Renal cortex interstitium (tissue), 11 donors: ENCODE measurements at regions not wholly inside any gene's neighbourhood (a gene's known extent, or its start where the extent isn't known, plus 50 kb on each side); places are given as distances from the start of the nearest gene placed in this dataset.

Experiments used
- DNase-seq, 11 donors: peaks; one replicate each; pipeline ENCODE4 v3.0.0-alpha.2; 2013; ENCODE audit warnings: low read depth in 9 of 11, low spot score in 4 of 11; ENCODE audit errors: extremely low read depth in 1 of 11

DNA sequence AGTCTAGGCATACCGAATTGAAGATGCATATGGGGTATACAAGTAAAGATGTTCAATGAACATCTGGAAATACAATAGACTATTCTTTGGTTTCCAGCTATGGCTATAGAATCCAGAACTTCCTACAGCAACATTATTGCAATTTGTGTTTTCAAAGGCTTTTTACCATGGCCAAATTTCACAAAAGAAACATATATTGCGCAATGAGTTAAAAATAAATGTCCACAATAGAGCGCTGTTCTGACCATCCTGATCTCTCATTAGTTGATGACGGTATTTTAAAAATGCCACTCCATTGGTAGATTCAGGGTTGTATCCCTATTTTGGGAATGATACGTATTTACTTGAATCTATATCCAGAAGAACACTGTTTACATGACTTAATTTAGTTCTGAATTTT, 139.2 kb downstream of the LINC00632 start:
- DNase-seq = no peak

- no peak for DNase-seq
These were observed 141.7 kb upstream of the SPANXB1 start for GRCh38 chrX:140860718-140861117.

- no peak for DNase-seq
These were observed 135.9 kb upstream of the SPANXB1 start for GRCh38 chrX:140866446-140866845.

- no peak for DNase-seq
These were observed 89.8 kb upstream of the SPANXB1 start for GRCh38 chrX:140912606-140913005.

DNA sequence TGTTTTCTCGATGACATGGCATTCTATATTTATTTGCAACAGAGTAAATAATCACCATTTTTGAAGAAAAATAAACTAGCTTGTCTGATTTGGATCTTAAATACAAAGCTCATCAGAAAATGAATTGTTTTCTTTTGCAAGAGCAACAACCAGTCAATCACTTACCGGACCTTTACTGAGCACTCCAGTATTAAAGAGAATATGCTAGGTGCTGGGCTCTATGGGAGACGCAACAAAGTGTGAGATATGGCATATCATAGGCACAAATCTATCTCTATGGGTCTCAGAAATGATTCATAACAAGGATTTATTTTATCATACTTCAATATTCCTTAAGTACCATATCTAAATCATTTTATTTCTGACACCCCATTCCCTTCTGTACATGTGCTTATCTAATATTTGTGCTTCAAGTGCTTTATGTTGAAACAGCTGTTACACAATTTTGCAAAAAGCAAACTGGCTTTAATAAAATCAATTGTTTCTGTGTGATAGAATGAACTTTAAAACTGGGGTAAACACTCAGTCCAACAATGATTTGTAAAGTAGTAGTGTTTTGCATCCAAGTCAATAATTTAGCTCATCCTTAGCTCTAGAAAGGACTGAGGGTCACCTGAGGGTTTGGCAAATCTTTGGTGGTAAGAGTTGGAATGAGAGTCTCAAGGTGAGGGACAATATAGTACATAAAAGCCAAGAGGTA, 88.4 kb upstream of the SPANXB1 start:
- no peak for DNase-seq

GRCh38 chrX:140916872-140917271, 85.5 kb upstream of the SPANXB1 start:
- no peak for DNase-seq

- no peak for DNase-seq
These were observed 84.9 kb upstream of the SPANXB1 start for GRCh38 chrX:140917354-140918115.

- DNase-seq = peak in 10 of 11 donors; percentile 5 to 33 (median 15)
These were observed 83.9 kb upstream of the SPANXB1 start for GRCh38 chrX:140918398-140919038.

DNA sequence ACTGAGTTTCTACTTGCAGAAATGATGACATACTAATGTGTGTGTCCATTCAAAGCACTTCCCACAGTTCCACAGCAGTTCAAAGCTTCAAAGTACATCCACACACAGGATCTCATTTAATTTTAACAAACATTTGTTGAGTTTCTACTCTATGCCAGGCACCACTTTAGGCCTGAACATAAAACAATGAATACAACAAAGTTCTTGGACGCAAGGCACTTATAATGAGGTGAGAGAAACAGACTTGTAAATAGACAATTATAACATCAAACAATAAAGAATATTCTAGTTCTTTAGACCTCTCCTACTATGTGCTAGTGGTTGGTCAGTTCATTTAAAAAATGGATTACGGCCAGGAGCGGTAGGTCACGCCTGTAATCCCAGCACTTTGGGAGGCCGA, 82.0 kb upstream of the SPANXB1 start:
- no peak for DNase-seq

DNA sequence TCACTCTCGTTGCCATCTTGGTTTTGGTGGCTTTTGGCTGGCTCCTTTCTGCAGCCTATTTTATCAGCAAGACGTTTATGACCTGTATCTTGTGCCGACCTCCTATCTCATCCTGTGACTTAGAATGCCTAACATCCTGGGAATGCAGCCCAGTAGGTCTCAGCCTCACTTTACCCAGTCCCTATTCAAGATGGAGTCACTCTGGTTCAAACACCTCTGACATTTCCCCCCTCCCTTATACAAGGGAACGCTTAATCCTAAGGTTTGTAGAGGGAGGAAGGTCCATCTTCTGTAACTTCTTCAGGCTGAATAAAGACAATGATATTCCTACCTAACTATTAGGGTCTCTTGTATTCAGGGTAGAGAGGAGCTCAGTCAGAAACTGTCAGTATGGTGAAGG, 79.3 kb upstream of the SPANXB1 start:
- DNase-seq = no peak

GRCh38 chrX:140928739-140929138, 73.7 kb upstream of the SPANXB1 start:
- no peak for DNase-seq

- no peak for DNase-seq
These were observed 69.4 kb upstream of the SPANXB1 start for GRCh38 chrX:140933016-140933415.

DNA sequence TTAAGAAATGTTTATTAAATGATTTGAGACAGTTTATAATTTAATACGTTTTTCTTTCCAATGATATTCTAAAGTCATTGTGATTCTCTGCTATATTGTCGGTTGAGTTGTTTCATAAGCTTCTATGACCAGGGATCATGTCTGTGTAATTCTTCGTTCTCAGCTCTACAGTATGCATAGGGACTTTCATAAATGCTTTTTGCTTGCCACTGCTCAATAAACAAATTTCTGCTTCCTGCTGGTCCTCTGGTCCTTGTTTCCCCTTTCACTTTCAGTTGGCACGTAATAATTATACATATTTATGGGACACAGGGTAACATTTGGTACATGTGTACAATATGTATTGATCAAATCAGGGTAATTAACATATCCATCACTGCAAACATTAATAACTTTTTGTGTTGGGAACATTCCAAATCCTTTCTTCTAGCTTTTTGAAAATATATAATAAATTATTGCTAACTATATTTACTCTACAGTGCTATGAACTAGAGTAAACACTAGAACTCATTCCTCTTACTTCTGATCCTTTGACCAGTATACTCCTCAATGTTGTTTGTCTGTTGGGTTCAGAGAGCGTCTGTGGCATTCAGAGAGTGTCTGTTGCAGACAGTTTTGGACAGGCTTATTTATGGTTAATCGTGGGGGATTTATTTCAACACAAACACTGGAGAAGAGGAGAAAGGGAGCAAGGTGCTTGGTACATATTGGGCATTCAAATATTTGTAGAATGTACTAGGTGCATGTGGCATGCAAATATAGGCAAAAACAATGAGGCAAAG, 68.3 kb upstream of the SPANXB1 start:
- no peak for DNase-seq

GRCh38 chrX:140943513-140943912, 58.9 kb upstream of the SPANXB1 start:
- DNase-seq = no peak

- no peak for DNase-seq
These were observed 57.7 kb upstream of the SPANXB1 start for GRCh38 chrX:140944710-140945109.

- DNase-seq = no peak
These were observed 53.6 kb upstream of the SPANXB1 start for GRCh38 chrX:140948827-140949226.

DNA sequence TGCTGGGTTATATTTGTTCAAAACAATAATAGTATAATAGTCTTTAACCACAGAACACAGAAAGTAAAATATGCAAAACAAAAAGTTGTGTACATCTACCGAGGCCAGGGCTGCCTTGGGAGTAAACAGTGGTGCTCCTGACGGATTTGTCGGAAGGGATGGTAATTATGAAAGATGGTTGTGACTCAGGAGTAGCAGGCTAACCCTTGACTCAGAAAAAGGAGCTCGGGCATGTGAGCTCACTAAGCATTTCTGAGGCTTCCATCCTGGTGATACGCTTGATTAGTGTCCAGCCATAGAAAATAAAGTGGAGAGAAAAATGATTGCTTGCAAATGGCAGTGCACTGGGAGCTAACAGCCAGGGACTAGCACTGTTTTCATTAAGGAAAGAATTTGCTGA, 53.2 kb upstream of the SPANXB1 start:
- no peak for DNase-seq
